GM19324 (cell line): ENCODE measurements at regions not wholly inside any gene's neighbourhood (a gene's known extent, or its start where the extent isn't known, plus 50 kb on each side); places are given as distances from the start of the nearest gene placed in this dataset.

Experiments used
- ATAC-seq: cut with Tn5 transposase; IDR thresholded peaks from one replicate; pipeline ENCODE4 v1.9.1; 2021; ENCODE audit warnings: mild to moderate bottlenecking, moderate library complexity; ENCODE audit not compliant: unreplicated experiment, low FRiP score

DNA sequence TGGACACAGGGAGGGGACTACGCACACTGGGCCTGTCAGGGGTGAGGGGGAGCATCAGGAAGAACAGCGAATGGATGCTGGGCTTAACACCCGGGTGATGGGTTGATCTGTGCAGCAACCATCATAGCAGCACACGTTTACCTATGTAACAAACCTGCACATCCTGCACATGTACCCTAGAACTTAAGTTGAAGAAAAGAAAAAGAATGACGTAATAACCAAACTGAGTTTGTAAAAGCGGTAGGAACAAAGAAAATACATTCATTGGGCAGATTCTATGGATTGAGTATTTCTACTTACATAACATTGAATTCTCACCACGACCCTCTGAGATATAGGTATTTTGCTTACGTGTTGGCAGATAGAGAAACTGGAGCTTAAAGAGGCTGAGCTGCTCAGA, 468.4 kb downstream of the TTLL7 start:
- ATAC-seq: no peak

DNA sequence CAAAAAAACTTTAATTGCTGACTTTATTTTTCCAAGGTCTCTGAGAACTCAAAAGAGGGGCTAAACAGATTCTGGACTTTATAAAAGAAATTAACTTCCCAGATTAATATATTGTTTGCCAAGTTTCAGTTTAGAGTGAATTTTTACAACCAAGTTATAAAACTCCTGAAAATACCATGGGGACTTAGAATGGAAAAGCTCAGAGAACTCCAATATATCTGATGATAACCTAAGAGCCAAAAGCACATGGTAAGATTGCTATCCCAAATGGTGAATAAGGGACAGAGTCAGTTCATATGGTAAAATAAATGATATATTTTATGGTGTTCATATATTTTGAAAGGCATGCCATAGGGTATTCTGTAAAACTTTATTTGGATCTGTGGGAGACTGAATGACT, 470.9 kb downstream of the TTLL7 start:
- ATAC-seq: no peak

- no peak for ATAC-seq
Measured at GRCh38 chr1:83520797-83521196, 478.1 kb downstream of the TTLL7 start.

- ATAC-seq: no peak
Measured at GRCh38 chr1:83516369-83516768, 482.6 kb downstream of the TTLL7 start.

DNA sequence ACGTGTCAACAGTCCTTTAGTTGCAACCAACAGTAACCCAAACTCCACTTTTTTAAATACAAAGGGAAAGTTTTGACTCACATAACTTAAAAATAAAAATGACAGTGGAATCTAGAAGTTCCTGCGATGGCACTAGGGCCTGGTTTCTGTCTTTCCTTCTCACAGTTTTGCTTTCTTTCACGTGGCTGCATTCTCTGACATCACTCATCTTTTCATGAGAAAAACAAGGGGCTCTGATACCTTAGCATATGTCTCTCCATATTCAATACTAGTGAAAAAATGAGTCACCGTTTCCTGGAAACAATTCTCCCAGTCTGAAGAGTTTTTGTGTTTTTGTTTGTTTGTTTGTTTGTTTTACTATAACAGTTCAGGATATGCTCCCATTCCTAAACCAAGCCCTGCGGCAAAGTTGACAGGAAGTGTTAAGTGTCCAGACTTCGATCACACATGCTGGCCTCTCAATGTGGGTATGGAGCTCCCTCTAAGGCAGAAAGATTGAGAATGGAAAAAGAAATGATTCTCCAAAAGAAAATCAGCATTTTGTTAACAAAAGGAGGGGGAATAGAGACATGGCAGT, 483.3 kb downstream of the TTLL7 start:
- no peak for ATAC-seq

DNA sequence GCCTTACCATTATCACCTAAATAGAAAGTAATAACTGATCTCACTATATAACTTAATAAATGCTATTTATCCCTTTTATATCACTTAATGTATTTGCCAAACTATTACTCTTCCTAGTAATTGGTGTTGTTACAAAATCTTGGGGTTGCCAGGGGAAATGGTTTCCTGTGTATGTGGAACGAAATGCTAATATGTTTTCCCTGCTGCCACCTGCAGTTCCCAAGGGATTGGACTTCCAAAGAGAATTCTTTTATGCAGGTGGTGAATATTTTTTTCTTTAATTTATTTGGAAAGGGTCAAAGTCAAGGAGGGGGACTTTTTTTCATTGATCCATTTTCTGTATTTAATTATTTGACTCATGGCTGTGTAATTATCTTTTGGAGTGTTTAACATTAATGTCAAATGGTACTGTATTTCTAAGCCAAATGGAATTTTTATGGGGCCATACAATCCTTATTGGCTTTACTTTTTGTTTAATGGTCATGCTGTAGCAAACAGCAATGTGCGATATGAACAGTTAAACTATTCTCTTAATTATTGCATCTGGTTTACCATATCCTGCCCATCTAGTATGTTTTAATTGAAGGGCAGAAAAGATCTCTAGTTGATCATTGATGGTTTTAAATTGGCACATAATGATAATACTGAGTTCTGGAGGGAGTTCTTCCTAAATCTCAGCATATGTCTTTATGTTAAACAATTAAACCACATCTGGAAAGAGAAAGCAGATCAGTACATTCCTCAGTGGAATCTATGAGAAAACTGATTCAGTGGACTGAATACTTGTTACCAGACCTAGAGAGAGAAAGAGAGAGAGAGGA, 486.3 kb downstream of the TTLL7 start:
- no peak for ATAC-seq

- no peak for ATAC-seq
Measured at GRCh38 chr1:83511146-83511726, 487.7 kb downstream of the TTLL7 start.

DNA sequence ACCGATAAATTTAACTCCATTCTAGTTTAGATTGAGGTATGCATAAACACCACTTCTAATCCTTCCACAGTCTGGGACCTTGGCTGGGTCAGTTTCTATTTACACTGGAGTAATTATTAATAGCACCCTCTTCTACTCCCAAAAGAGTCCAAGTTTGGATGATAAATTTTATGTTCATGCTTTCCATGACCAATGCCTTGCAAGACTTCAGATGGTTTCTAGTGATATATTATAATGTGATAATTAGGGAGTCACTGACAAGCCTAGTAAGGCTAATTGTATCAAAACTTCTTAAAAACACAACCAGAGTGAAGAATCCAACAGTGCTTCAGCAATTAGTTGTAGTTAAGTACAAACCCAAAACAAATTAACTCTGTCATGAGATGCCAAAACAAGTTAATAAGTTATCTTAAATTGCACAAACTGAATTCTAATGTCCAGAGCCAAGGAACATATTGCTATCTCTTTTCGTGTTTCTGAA, 489.6 kb downstream of the TTLL7 start:
- no peak for ATAC-seq

- peak; percentile 86 for ATAC-seq
Measured at GRCh38 chr1:83508485-83509151, 490.3 kb downstream of the TTLL7 start.

GRCh38 chr1:83505148-83505547, 493.8 kb downstream of the TTLL7 start:
- ATAC-seq: no peak

- ATAC-seq: no peak
Measured at GRCh38 chr1:83503153-83503552, 495.8 kb downstream of the TTLL7 start.

DNA sequence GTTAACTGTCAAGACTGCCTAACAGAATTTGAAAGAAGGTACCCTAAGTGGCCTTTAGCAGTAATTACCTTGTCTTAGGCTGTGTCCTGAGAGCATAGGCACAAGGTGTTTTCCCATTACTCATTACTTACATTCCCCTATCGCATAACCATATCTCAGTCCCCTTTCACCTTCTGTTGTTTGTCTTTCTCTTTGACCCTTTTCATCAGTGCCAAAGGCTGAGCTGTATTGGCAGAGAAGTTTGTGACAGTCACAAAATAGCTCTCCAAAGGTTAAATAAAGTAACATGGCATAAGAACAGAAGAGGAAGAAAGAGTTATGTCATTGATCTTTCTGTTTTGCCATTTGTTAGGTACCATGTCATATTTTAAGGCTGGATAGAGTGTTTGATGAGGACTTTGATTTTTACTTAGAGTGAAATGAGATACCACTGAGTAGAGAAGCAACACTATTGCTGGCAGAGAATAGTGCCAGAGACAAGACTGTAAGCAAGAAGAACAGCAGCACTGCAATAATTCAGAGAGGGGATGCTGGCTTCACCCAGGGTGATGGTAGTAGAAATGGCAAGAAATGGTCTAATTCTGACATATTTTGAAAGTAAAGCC, 497.8 kb downstream of the TTLL7 start:
- peak; percentile 77 for ATAC-seq

DNA sequence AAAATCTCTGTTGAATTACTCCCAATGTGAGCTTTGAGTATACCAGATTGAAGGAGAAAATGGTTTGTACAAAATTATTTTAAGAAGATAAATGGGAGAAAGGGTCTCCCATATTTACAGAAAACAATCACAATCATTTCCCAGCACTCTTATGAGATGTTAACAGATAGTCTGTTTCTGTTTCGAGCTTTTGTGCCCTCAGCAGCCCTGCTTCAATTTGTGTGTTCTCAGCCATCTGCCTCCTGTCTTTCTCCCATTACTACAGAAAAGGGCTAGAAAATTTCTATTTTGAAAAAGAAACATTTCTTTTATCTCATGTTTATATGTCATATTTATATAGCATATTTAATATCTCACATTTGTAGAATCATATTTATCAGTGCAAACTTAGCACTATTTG, 498.4 kb downstream of the TTLL7 start:
- ATAC-seq: no peak

- peak; percentile 55 for ATAC-seq
Measured at GRCh38 chr1:83499998-83500397, 498.9 kb downstream of the TTLL7 start.

- no peak for ATAC-seq
Measured at GRCh38 chr1:83497563-83497962, 501.4 kb downstream of the TTLL7 start.

- no peak for ATAC-seq
Measured at GRCh38 chr1:83495560-83495959, 503.4 kb downstream of the TTLL7 start.

- no peak for ATAC-seq
Measured at GRCh38 chr1:83493633-83494032, 505.3 kb downstream of the TTLL7 start.

GRCh38 chr1:83491930-83492329, 507.0 kb downstream of the TTLL7 start:
- no peak for ATAC-seq

DNA sequence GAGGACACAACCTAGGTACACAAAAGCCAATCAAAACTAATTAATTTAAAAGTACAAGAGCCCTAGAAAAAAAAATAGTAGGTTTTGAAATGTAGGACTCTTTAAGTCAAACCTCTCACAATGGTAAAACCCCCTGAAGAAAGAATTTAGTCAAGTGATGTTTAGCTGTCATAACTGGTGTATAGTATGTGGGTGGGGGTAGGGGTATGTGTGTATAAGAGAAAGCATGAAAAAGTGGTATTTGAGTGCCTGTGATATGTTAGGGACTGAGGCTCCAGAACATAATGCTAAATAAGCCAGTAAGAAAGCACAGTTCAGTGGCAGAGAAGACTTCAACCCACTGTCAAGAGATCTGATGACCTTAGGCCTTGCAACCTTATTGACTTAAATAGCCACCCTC, 507.9 kb downstream of the TTLL7 start:
- no peak for ATAC-seq

- peak; percentile 68 for ATAC-seq
Measured at GRCh38 chr1:83488105-83488504, 510.8 kb downstream of the TTLL7 start.

DNA sequence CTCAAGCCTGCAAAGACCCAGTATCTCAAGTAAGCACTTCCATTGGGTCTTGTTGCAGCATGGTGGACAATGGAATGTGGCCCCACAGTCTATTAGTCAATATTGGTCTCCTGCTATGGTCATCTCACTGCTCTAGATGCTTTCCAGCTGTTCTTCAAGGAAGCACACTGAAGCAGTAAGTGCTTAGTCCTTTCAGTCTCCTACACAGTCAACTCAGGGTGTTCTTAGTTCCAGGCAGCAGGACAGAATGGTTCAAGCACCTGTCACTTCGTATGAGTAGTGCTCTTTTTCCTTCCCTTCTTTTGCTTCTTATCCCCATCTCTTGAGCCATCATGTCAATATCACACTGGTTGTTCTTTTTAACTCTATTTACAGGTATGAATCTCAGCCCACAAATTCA, 511.5 kb downstream of the TTLL7 start:
- peak; percentile 32 for ATAC-seq
